Stimulated activated CD8-positive, alpha-beta memory T cell treated with anti-CD3 and anti-CD28 coated beads, Interleukin-7, amount 100 ng/mL, for 1 hour (primary cell): ENCODE measurements at regions not wholly inside any gene's neighbourhood (a gene's known extent, or its start where the extent isn't known, plus 50 kb on each side); places are given as distances from the start of the nearest gene placed in this dataset.

Experiments
- DNase-seq, 2 donors: peaks; one replicate each; pipeline ENCODE4 v3.0.0-alpha.2; 2020; ENCODE audit warnings: low read depth in 2 of 2

- DNase-seq = no peak
Observed at GRCh38 chr2:239763433-239764097, 261.6 kb downstream of the NDUFA10 start.

GRCh38 chr2:239762655-239763269 is 262.4 kb downstream of the NDUFA10 start:
- no peak for DNase-seq

- no peak for DNase-seq
Observed at GRCh38 chr2:239762106-239762505, 263.0 kb downstream of the NDUFA10 start.

- no peak for DNase-seq
Observed at GRCh38 chr2:239760596-239760995, 264.5 kb downstream of the NDUFA10 start.

- DNase-seq = no peak
Observed at GRCh38 chr2:239758279-239758877, 266.8 kb downstream of the NDUFA10 start.

GRCh38 chr2:239756790-239757760 is 268.1 kb downstream of the NDUFA10 start:
- DNase-seq = no peak

- no peak for DNase-seq
Observed at GRCh38 chr2:239756031-239756789, 268.9 kb downstream of the NDUFA10 start.

GRCh38 chr2:239753401-239753837 is 271.7 kb downstream of the NDUFA10 start:
- DNase-seq = no peak

GRCh38 chr2:239752951-239753350 is 272.2 kb downstream of the NDUFA10 start:
- no peak for DNase-seq

GRCh38 chr2:239751679-239752355 is 273.3 kb downstream of the NDUFA10 start:
- no peak for DNase-seq

- DNase-seq = no peak
Observed at GRCh38 chr2:239750929-239751678, 274.0 kb downstream of the NDUFA10 start.

- DNase-seq = no peak
Observed at GRCh38 chr2:239750045-239750835, 274.9 kb downstream of the NDUFA10 start.

GRCh38 chr2:239749272-239749873 is 275.8 kb downstream of the NDUFA10 start:
- DNase-seq = no peak

GRCh38 chr2:239748811-239749210 is 276.3 kb downstream of the NDUFA10 start:
- DNase-seq = no peak

GRCh38 chr2:239747771-239748170 is 277.4 kb downstream of the NDUFA10 start:
- no peak for DNase-seq

GRCh38 chr2:239747274-239747673 is 277.9 kb downstream of the NDUFA10 start:
- DNase-seq = no peak

- DNase-seq = no peak
Observed at GRCh38 chr2:239746559-239747246, 278.4 kb downstream of the NDUFA10 start.
